HG03280 (cell line): ENCODE measurements at regions not wholly inside any gene's neighbourhood (a gene's known extent, or its start where the extent isn't known, plus 50 kb on each side); places are given as distances from the start of the nearest gene placed in this dataset.

Source experiments
- ATAC-seq: cut with Tn5 transposase; IDR thresholded peaks from one replicate; pipeline ENCODE4 v1.9.1; 2021; ENCODE audit warnings: mild to moderate bottlenecking, moderate library complexity; ENCODE audit not compliant: unreplicated experiment

DNA sequence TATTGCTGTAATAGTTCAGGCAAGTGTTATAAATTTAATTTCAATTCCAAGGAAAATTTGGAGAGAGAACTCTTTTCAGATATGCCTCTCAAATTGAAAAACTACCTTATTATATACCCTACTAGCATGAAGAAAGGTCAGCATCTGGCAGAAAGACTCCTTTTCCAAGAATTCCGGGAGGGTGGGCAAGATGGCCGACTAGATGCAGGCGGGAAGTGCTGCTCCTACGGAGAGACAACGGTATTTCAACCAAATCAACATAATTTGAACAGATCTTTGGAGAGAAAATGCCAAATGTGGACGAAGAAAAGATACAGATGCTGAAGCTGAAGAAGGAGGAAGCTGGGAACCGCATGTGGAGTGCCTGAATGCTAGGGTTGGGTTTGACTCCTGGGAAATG lies 53.8 kb upstream of the INTU start:
- no peak for ATAC-seq

DNA sequence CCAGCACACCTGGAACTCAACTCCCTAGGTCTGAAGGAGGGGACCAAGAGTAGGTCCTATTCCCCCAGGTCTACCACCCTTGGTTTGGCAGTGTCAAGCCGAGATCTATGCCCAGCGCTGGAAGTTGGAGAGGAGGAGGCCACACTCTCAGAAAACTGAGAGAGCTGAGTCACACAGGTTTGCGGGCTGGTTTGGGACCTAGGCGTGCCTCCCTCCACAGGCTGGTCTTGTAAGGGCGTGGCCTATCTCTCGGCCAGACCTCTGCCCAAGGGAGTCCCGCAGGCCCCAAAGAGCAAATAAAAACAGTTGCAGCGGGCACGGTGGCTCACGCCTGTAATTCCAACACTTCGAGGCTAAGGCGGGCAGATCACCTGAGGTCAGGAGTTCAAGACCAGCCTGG lies 52.9 kb upstream of the INTU start:
- no peak for ATAC-seq

DNA sequence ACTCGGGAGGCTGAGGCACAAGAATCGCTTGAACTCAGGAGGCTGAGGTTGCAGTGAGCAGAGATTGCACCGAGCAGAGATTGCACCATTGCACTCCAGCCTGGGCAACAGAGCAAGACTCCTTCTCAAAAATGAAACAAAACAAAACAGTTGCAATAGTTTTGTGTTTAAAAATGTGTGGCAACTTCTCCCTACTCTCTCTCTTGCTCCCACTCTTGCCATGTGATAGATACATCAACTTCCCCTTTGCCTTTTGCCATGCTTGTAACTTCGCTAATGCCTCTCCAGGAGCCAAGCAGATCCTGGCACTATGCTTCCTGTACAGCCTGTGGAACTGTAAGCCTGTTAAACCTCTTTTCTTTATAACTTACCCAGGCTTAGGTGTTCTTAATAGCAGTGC lies 52.5 kb upstream of the INTU start:
- no peak for ATAC-seq

DNA sequence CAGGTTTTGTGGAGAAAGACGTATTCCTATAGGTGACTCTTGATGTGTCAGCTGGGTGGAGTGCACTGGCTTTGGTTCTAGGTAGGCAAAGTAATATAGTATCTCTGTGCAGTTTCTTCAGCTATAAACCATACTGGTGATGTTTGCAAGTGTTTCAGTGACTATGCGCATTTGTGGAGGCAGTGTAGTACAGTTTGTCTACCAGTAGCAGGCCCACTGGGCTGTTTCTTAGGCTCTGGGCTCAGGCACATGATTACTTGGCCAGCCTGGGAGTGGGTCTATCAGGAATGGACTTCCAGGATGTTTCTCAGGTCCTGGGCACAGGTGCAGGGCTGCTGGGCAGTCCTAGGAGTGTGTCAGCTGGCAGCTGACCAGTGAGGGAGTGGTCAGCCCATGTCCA lies 51.9 kb upstream of the INTU start:
- ATAC-seq = no peak
